GM19239 (cell line): ENCODE measurements at regions not wholly inside any gene's neighbourhood (a gene's known extent, or its start where the extent isn't known, plus 50 kb on each side); places are given as distances from the start of the nearest gene placed in this dataset.

Source experiments
- DNase-seq: peaks from one replicate; pipeline ENCODE4 v3.0.0; 2011; ENCODE audit warnings: low spot score; ENCODE audit not compliant: insufficient read length
- FAIRE-seq: peaks from 2 replicates; lab custom pipeline; 2011; peaks lifted over from hg19 to GRCh38; lab: Jason Lieb, UNC

DNA sequence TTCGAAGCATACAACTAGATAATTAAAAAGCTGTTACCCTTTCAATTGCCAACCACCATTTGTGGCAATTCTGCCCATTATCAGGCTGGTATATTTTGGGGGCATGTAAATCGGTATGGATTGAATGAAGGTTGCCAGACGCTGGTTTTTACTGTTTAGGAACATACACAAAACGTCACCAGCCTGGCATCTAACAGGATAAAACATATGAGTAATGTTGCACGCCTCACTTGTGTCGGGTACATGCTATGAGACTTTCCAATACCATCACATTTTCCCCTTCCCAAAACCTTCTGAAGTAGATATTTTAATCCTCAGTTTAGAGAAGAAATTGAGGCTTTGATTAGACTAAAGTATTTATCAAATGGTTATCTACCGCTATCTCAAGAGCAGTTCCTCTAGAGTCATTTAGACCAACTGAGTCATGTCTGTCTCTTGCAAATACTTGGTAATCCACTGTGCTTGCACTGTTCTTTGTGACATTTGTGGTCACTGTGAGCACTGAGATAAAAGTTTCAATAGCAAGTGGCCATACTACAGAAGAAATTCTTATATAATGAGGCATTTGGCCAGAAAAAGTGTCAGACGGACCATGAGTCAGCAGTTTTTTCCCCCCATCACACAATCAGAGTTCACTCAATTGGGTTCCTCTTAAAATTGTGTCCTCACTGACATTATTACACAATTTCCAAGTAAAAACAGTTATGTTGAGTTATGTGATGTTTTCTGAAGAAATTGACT lies 498.7 kb downstream of the NXPH1 start:
- no peak for DNase-seq
- no peak for FAIRE-seq

DNA sequence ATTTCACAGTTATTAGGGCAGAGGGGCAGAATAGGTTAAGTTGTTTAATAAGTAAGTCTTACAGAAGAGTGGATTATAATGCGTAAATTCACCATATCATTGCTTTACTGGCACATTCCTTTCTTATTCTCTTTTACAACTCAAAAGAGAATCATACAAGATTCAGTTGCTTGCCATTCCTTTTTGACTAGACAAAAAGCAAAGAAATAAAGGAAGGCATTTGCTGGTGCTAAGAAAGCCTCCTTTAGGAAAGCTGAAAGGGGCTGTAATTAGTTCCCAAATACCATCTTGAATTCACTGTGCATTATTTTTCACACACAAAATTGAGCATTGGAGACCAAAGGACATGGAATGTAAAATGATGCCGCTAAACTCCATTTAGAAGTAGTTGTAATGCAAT lies 499.3 kb downstream of the NXPH1 start:
- DNase-seq (no peak), FAIRE-seq (no peak)

DNA sequence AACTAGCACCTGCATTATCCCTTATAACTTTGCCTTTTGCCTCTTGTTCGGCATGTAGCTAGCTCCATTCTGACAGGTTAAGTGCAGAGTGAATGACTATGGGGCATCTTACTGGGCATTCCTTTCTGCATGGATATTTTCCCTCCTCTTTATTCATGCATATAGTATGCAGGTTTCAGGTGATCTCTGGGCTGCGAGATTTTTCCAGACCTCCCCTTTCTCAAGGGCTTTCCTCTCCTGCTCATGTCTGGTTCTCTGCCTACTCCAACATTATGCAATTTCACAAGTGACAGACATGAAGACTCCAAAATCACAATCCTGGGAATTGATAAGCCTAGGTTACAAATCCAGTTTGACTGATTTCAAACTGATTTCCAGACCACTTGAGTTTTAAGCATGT lies 503.8 kb downstream of the NXPH1 start:
- FAIRE-seq = no peak
- no peak for DNase-seq

- FAIRE-seq (no peak), DNase-seq (no peak)
Measured at GRCh38 chr7:8938044-8938805, 504.8 kb downstream of the NXPH1 start.

GRCh38 chr7:8939446-8939845 lies 506.0 kb downstream of the NXPH1 start:
- FAIRE-seq (no peak), DNase-seq (no peak)

DNA sequence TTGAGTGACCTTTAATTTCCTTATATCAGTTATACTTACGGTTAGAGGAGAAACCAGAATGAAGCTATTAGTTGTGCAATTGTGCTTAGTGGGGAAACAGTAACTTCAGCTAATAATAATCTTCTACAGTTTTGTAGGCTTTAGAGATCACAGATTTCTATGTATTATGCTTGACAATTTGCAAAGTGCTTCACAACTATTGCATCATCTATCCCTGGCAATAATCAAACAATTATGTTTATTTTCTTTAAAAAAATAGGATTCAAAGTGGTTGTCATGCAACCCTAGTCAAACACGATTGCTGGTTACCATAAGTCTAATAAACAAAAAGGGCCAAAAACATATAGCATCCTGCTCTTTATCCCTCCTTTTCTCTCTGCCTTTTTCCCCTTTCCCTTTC lies 530.3 kb downstream of the NXPH1 start:
- DNase-seq (no peak), FAIRE-seq (no peak)

DNA sequence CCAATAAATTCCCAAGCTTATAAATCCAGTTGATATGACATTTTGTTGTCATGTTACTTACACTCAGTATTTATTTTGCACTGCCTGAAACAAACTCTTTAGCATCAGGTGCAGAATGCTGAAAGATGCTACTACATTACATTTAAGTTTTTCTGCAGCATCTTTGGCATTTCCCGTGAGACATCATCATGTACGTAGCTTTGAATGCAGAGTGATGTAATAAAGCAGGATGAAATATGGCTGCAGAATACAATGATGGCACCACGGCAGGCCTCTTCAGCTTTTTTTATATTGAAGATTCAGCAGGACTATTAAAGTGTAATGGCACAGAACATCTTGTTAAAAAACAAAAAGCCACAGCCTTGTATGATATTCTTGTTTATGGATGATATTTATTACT lies 531.8 kb downstream of the NXPH1 start:
- FAIRE-seq = no peak
- DNase-seq = no peak

GRCh38 chr7:8973601-8974000 lies 540.2 kb downstream of the NXPH1 start:
- no peak for FAIRE-seq

DNA sequence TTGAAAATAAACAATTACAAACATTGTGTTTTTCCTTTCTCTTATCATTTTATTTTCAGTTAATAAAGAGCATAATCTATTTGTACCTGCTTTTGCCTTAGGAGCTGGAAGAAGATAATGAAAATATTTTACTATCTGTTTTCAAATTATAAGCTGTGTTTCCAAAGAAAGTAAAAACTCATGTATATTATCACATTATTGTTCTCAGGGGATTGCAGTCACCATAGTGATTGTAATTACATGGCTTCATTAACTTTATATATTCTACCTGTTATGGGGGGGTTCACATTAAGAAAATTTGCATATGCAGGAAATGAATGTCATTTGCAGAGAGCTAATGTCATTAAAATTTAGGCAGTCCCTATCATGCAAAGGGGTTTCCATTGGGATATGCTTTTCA lies 542.3 kb downstream of the NXPH1 start:
- DNase-seq (no peak), FAIRE-seq (no peak)

More at GRCh38 chr7:8973601-8974000, 540.2 kb downstream of the NXPH1 start:
- no peak for DNase-seq

GRCh38 chr7:8982338-8982992 lies 549.1 kb downstream of the NXPH1 start:
- no peak for DNase-seq
- no peak for FAIRE-seq

- FAIRE-seq (no peak), DNase-seq (no peak)
Measured at GRCh38 chr7:8985255-8985654, 551.8 kb downstream of the NXPH1 start.

DNA sequence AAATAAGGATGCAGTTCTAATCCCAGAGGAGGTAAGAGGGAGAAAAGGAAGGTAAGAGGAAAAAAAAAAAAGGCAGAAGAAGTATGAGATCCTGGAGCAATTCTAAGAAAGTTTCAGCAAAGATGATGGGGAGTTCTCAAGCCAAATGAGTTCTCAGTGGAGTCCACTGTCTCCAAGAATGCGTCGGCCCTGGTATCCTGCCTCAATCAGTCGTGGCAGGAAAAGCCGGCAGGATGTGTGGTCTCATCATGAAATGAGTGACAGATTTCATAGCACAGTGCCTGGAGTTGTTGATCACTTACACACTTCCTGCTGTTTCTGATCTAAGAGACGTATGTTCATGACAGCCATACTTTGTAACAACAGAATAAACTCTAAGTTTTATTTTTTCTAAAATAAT lies 554.9 kb downstream of the NXPH1 start:
- DNase-seq (no peak), FAIRE-seq (no peak)

- FAIRE-seq = no peak
- no peak for DNase-seq
Measured at GRCh38 chr7:8991159-8991558, 557.8 kb downstream of the NXPH1 start.

DNA sequence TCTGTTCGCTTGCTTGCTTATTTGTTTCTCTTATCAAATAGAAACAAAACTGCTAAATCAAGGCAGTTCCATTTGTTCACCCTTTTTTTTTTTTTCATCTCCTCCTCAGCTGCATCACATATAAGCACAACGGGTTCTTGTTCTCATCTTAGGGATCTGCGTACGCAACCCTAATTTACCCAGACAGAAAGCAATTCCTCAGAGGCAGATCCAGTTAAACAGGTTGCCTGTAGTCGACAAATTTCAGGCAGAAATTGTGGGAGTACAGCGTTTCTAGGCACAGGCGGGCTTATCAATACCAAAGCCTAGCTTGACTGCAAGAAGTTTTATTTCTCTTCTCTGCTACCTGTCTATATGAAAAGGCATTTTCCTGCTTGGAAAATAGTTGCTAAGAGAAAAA lies 565.4 kb downstream of the NXPH1 start:
- no peak for FAIRE-seq
- DNase-seq = no peak

- FAIRE-seq (no peak), DNase-seq (no peak)
Measured at GRCh38 chr7:9013940-9014339, 580.5 kb downstream of the NXPH1 start.

- FAIRE-seq = no peak
- DNase-seq = no peak
Measured at GRCh38 chr7:9017286-9017685, 583.9 kb downstream of the NXPH1 start.

GRCh38 chr7:9022456-9022855 lies 589.0 kb downstream of the NXPH1 start:
- DNase-seq = no peak
- no peak for FAIRE-seq

GRCh38 chr7:9023675-9024294 lies 590.4 kb downstream of the NXPH1 start:
- no peak for DNase-seq
- FAIRE-seq = no peak

GRCh38 chr7:9026121-9026520 lies 592.7 kb downstream of the NXPH1 start:
- FAIRE-seq (no peak), DNase-seq (no peak)

DNA sequence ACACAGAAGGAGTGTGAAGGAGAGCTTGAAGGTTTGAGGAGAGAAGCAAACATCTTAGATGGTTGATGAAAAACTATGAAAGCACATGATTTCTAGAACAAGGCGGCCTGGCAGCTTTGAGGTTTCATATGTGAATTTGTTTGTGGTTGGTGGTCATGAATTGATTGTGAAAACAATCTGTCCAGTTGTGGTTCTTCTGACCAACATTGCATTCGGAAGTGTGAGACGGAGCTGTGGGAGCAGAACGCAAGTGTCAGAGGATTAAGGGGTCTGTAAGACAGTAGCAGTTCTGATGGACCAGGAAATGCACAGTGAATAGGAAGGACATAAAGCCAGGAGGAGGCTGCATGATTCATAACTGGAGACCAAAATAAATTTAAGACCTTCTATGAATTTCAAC lies 594.6 kb downstream of the NXPH1 start:
- FAIRE-seq = no peak
- DNase-seq = no peak
